HUDEP-2 (cell line): ENCODE measurements at regions not wholly inside any gene's neighbourhood (a gene's known extent, or its start where the extent isn't known, plus 50 kb on each side); places are given as distances from the start of the nearest gene placed in this dataset.

ENCODE experiments used
- DNase-seq, 76 experiments: peaks; one replicate each; lab custom pipeline; 2025; ENCODE audit not compliant: unreplicated experiment in 76 of 76; lab: John Stamatoyannopoulos, UW

- DNase-seq: no peak
Observed at GRCh38 chr1:30049748-30050296, 673.6 kb downstream of the MATN1 start.

GRCh38 chr1:30048905-30049304 is 674.5 kb downstream of the MATN1 start:
- DNase-seq: no peak

GRCh38 chr1:30047576-30047975 is 675.8 kb downstream of the MATN1 start:
- DNase-seq: no peak

GRCh38 chr1:30046751-30047150 is 676.6 kb downstream of the MATN1 start:
- no peak for DNase-seq

DNA sequence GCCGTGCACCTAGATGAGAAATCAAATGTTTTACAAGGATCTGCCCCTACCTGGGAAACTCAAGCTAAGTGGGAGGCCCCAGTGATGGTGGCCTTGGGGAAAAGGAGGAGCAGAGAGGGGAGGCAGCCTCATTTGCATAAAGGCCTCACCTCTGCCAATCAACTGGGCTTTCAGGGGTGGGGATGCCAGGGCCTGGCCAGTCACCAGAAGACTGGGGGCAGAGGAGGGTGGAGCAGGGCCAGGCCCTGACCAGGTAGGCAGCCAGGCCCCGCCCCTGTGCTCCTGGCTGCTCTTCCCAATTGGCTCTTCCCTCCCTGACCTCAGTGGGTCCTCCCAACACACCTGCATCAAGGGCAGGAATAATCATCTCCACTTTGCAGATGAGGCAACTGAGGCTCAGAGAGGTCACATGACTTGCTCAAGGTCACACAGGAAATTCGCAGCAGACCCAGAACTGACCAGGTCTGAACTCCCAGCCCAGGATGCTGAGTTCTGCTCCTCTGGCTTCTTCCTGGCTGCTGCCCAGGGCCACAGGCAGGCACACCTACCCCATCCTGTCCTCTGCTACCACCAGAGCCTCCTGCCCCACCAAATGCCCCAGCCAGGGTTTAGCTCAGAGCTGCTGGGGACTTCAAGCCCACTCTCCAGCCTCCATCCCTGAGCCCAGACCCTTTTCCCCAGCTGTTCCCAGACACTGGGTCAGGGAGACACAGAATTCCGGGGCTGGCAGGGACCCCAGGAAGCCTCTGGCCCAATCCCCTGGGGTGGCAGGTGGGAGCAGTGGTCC is 677.9 kb downstream of the MATN1 start:
- DNase-seq: no peak

DNA sequence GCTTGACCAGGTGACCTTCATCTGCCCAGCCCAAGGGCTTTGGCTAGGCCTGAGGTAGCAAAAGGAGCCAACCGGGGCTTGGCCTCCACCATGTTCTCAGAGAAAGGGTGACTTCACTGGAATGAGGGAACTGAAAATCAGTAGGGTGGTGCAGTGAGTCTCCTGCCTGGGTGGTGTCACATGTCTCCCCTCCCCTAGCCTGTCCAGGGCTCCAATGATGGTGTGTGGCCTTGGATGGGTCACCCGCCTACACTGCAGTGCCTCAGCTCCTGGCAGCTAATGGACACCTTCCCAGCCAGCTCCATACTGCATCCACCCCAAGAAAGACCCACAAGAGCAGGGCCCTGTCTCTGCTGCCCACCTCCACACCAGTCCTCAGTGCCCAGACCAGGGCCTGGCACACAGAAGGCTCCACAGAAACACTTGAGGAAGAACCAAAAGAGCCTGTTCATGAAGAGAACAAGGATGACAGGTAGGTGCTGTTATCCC is 678.7 kb downstream of the MATN1 start:
- DNase-seq: no peak

DNA sequence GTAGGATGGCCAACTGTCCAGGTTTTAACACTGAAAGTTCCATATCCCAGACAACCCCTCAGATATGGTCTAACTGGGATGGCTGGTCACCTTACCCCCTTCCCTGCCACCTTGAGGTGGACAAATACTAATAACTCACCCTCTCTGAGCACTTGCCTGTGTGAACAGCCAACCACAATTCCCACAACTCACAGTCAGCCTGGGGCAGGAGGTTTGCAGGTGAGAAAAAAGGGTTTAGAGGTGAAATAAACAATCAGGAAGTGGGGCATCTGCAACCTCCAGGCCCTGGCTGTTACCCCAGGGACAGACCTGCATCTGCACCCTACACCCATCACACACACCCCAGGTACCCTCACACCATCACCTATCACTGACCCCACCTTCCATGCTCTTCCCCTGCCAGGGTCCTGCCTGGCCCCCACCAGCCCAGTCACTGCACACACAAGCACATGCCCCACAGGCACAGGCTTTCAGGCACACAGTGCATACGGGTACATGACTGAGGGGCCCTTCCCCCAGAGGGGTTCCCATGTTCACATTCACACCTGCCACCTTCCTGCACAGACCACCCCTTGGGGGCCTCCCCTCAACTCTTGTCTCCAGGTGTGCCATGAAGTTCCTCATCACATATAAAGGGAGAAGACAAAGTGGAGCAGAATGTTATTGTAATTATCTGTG is 679.5 kb downstream of the MATN1 start:
- no peak for DNase-seq

GRCh38 chr1:30043256-30043655 is 680.1 kb downstream of the MATN1 start:
- DNase-seq: no peak

GRCh38 chr1:30042438-30043147 is 680.8 kb downstream of the MATN1 start:
- no peak for DNase-seq

GRCh38 chr1:30041741-30042437 is 681.5 kb downstream of the MATN1 start:
- no peak for DNase-seq

DNA sequence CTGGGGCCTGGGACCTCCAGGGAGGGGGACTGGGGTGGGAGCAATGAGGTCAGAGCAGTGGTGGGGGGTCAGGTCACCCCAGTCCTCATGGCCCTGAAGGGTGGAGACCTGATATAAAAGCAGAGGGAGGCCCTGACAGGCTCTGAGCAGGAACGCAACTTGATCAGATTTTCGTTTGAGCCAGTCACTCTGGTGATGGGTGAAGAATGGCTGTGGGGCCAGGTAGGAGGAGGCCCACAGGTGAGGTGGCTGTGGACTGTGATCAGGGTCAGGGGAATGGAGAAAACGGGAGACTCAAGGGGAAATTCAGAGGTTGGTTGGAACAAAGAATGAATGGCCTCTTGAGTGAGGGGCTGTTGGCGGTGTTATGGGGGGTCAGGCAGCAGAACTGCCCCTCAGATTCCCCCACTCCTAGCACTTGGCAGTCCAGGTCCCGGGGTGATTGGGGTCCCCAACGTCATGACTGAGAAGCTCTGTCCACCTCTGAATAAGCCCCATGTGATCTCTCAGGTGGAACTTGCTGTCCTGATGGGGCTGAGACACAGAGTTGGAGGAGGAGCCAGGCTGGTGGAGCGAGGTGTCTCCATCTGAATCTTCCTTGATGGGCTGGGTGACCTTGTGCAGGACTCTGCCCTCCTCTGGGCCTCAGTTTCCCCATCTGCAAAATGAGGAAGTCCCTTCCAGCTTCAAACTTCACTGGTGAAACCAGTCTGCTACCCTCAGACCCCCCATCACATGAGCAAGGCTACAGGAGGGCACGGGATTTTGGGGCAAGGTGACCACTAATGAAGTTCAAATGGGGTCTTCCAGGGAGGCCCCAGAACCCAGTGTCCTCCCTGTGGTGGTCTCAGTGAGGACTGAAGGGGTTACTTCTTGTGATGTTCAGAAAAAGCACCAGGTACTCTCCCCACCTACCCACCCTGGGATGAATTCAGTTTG is 683.0 kb downstream of the MATN1 start:
- no peak for DNase-seq

DNA sequence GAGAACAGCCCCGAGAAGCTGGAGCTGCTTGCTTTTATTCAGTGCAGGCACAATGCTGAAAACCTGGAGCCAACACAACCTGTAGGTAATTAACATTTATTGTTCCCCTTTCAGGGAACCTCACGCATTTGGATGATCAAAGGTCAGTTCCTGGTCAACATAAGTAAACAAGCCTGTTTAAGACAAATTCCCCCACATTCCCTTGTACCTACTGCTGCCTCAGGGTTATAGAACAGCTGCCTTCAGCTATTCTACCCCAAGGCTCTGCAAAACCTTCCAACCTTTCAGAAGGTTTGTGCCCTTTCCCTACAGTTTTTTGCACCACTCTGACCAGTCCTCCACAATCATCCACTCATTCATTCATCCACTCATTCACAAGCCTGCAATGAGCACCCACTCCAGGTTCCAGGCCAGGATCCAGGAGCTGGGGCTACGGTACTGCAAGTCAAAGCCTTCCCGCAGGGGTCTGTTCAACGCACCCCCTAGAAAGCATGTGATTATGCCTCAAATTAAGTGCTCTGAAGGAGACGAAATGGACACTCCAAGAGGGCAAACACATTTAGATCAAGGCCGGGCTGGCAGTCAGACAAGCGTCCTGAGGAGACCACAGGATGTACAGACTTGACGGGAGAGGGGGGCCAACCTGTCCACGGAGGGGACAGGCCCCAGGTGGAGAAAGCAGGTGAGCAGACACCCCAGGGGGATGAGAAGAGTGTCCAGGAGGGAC is 683.9 kb downstream of the MATN1 start:
- no peak for DNase-seq

- no peak for DNase-seq
Observed at GRCh38 chr1:30038134-30039025, 685.0 kb downstream of the MATN1 start.

- DNase-seq: no peak
Observed at GRCh38 chr1:30037251-30038118, 685.9 kb downstream of the MATN1 start.

DNA sequence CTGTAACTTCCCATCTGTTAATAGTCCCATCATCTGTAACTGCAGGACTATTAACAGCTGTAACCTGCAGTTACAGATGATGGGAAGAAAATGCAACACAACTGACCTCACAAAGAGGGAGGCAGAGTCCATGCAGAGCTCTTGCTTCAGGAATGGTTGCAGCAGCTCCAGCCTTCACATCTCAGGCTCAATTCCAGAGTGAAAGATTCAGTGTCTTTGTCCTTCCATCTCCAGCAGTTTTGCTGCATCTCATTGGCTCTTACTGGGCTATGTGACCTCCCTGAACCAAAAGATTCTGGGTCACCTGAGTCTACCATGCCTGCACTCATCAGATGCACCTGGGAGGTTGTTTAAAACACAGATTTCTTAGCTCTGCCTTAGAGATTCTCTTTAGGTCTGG is 686.7 kb downstream of the MATN1 start:
- DNase-seq: no peak

DNA sequence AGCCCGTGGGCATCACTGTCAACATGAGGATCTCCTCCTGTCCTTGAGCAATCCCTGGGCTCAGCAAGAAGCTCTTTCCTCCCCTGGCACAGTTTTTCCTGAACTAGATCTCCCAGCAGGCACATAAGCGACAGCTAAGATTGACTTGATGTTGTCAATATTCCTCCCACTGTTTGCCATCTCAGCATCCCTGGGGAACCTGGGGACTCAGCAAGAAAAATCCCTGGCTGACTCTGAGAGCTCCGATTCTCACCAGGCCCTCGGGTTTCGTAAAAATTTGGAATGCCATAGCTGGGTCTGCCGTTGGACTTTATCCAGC is 687.2 kb downstream of the MATN1 start:
- no peak for DNase-seq
